A549 (cell line): ENCODE measurements at regions not wholly inside any gene's neighbourhood (a gene's known extent, or its start where the extent isn't known, plus 50 kb on each side); places are given as distances from the start of the nearest gene placed in this dataset.

Experiments
- CTCF ChIP-seq: fragments of >200 bp; sonication (Bioruptor Twin); formaldehyde crosslinking; IDR thresholded peaks from 3 replicates; pipeline ENCODE4 v1.5.1; 2016
- E2F6 ChIP-seq: IDR thresholded peaks from 2 replicates; pipeline ENCODE4 v1.6.1; 2012; ENCODE audit warnings: low read depth, borderline replicate concordance
- JUNB ChIP-seq: fragments of >200 bp; sonication (Bioruptor Twin); formaldehyde crosslinking; IDR thresholded peaks from 2 replicates; pipeline ENCODE4 v1.6.1; 2016
- RFX5 ChIP-seq: fragments of 450-650 bp; IDR thresholded peaks from 2 replicates; pipeline ENCODE4 v1.7.1; 2014; ENCODE audit warnings: antibody characterized with exemption, mild to moderate bottlenecking, moderate library complexity
- TF ChIP-seq, protein P1 (sequence below): fragments of >200 bp; sonication (Bioruptor Twin); formaldehyde crosslinking; IDR thresholded peaks from 3 replicates; pipeline ENCODE4 v1.6.1; 2016

DNA sequence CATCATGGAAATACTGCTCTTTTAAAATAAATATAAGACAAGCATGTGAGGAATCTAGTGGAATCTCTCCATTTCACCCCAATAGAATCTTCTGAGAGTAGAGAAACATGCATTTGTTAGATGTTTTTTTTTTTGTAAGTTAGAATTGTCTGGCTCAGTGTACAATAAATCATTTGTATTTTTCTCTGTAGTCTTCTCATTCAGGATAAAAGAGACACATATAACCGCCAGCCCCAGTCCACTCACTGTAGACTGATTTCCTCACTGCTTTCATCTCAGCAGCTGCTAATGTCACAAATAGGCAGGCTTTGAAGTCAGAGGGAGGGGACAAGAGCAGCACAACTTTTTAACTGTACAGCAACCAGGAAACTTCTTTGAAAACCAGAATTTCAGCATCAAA lies 140.2 kb upstream of the RBMS3 start:
- TF ChIP-seq CTCF (no peak), RFX5 (no peak), JUNB (no peak), E2F6 (no peak)
- TF ChIP-seq, protein P1, sequence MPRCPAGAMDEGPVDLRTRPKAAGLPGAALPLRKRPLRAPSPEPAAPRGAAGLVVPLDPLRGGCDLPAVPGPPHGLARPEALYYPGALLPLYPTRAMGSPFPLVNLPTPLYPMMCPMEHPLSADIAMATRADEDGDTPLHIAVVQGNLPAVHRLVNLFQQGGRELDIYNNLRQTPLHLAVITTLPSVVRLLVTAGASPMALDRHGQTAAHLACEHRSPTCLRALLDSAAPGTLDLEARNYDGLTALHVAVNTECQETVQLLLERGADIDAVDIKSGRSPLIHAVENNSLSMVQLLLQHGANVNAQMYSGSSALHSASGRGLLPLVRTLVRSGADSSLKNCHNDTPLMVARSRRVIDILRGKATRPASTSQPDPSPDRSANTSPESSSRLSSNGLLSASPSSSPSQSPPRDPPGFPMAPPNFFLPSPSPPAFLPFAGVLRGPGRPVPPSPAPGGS: no peak
